Heart left ventricle (tissue), 16 donors: ENCODE measurements at regions not wholly inside any gene's neighbourhood (a gene's known extent, or its start where the extent isn't known, plus 50 kb on each side); places are given as distances from the start of the nearest gene placed in this dataset.
"Not testable (repeated sequence)": the region's sequence is repeated elsewhere in the genome, so short reads cannot be mapped to it uniquely, and the experiment has no call there.

Experiments
- ATAC-seq, 4 donors: fragments of 200-7000 bp; cut with Tn5 transposase; one replicate each; pipeline ENCODE4 v1.9.1; 2020 to 2022; ENCODE audit warnings: moderate library complexity in 4 of 4, mild to moderate bottlenecking in 3 of 4, moderate number of reproducible peaks in 1 of 4
- DNase-seq, 5 donors: peaks; one replicate each; pipeline ENCODE4 v3.0.0-alpha.2; 2020
- H3K27ac ChIP-seq, 12 donors: fragments of 200-600 bp; sonication (generic) in 4 of 12; one replicate each; pipeline versions ENCODE4 v1.5.0 to v1.8.0; 2016 to 2022; ENCODE audit warnings: mild to moderate bottlenecking in 2 of 12
- H3K27me3 ChIP-seq, 9 donors: fragments of 200-600 bp; sonication (generic) in 2 of 9; one replicate each; pipeline versions ENCODE4 v1.5.1 to v1.8.0; 2016 to 2022; ENCODE audit warnings: mild to moderate bottlenecking in 3 of 9
- H3K36me3 ChIP-seq, 9 donors: fragments of 200-600 bp; sonication (generic) in 2 of 9; one replicate each; pipeline versions ENCODE4 v1.5.0 to v1.8.0; 2018 to 2022; ENCODE audit warnings: mild to moderate bottlenecking in 2 of 9
- H3K4me1 ChIP-seq, 12 donors: fragments of 200-600 bp; sonication (generic) in 4 of 12; one replicate each; pipeline versions ENCODE4 v1.5.0 to v1.8.0; 2016 to 2022; ENCODE audit warnings: mild to moderate bottlenecking in 3 of 12
- H3K4me3 ChIP-seq, 12 donors: fragments of 200-600 bp; sonication (generic) in 4 of 12; one replicate each; pipeline versions ENCODE4 v1.5.0 to v1.8.0; 2017 to 2022; ENCODE audit warnings: mild to moderate bottlenecking in 9 of 12, moderate library complexity in 4 of 12
- H3K9me3 ChIP-seq, 12 donors: fragments of 200-600 bp; sonication (generic) in 4 of 12; one replicate each; pipeline versions ENCODE4 v1.5.0 to v1.8.0; 2016 to 2022; ENCODE audit warnings: mild to moderate bottlenecking in 1 of 12
- CTCF ChIP-seq, 12 donors: fragments of 200-600 bp; sonication (generic) in 4 of 12; IDR thresholded peaks; one replicate each; pipeline versions ENCODE4 v1.5.0 to v1.8.0; 2018 to 2022; ENCODE audit warnings: antibody characterized with exemption in 12 of 12, mild to moderate bottlenecking in 5 of 12
- POLR2A ChIP-seq, 2 donors: fragments of 450-650 bp; IDR thresholded peaks; one replicate each; pipeline ENCODE4 v1.6.1; 2017; ENCODE audit warnings: antibody characterized with exemption in 2 of 2, mild to moderate bottlenecking in 2 of 2, moderate library complexity in 2 of 2
- WGBS, 4 donors: extraction: QIAGEN DNeasy Blood & Tissue Kit in 2 of 4; methylation state at CpG; one replicate each; pipeline versions ENCODE4 v1.1.5 to v1.1.7; 2013 to 2018; 5-methylcytosine and 5-hydroxymethylcytosine counted together
- intact Hi-C, 10 donors: fragments of 100-400 bp; cut with DNase I; formaldehyde crosslinking; loops; one replicate each; pipeline versions ENCODE4 v1.11.1 to v1.14.2; 2022
- donor health status: ischemic (EF 13 %, LVEDD 7.1; RV severe dilation, severe dysfunction).
- donor health status: healthy with polysubstance abuse.
- donor health status: DM: no; HTN: yes; CAD: no.
- donor health status: DM: no; HTN: no; CAD: no.
- donor health status: ischemic (EF 25% LVEDD 6.9; RV normal size, moderate dysfunction).
- donor health status: ischemic (EF 25% LVEDD 5.7; RV mildly dilated, moderate dysfunction).
- donor health status: healthy.
- donor health status: DM: yes; HTN: yes; CAD: no.
- donor health status: ischemic (EF 35%, LVEDD 5.7; RV mildly dilated, moderate dysfunction).
- donor health status: nonischemic (EF 11% LVEDD 7.7; RV severe dilation, severe dysfunction).
- donor health status: DM: yes; HTN: yes; CAD: no.
- donor health status: PGD.
- donor health status: ischemic (EF 29% LVEDD 5.4; RV normal size, mild dysfunction).
- donor health status: nonischemic (EF 23%, LVEDD 6.1; RV moderate dilation, normal function).

GRCh38 chr6:84870672-84871071, 106.3 kb upstream of the TBX18 start:
- intact Hi-C loops = no loop called here
- 53 to 63% (median 55%) methylated on average over 2 of the region's 2 CpGs for WGBS, 4 donors
- no peak overlapping the region for H3K4me3 ChIP-seq
- no peaks in the 10 kb centered on the region for H3K27me3 ChIP-seq
- DNase-seq = no peak
- no peaks in the 10 kb centered on the region for H3K4me1 ChIP-seq
- H3K27ac ChIP-seq = no peak overlapping the region
- TF ChIP-seq POLR2A (IDR thresholded peaks at IDR 0.05) (no peak), CTCF (IDR thresholded peaks at IDR 0.05) (no peak)
- ATAC-seq = no peak
- no peaks in the 10 kb centered on the region for H3K9me3 ChIP-seq
- no peaks in the 10 kb centered on the region for H3K36me3 ChIP-seq

GRCh38 chr6:84868149-84868548, 103.8 kb upstream of the TBX18 start:
- Histone ChIP-seq H3K36me3 (no peaks in the 10 kb centered on the region), H3K4me3 (no peak overlapping the region), H3K4me1 (no peaks in the 10 kb centered on the region), H3K27ac (no peak overlapping the region), H3K27me3 (no peaks in the 10 kb centered on the region), H3K9me3 (no peaks in the 10 kb centered on the region)
- DNase-seq = no peak
- ATAC-seq = no peak
- TF ChIP-seq POLR2A (IDR thresholded peaks at IDR 0.05) (no peak), CTCF (IDR thresholded peaks at IDR 0.05) (no peak)
- intact Hi-C loops = no loop called here

GRCh38 chr6:84867521-84867920, 103.1 kb upstream of the TBX18 start:
- intact Hi-C loops = no loop called here
- Histone ChIP-seq H3K4me3 (no peak overlapping the region), H3K4me1 (no peaks in the 10 kb centered on the region), H3K27me3 (no peaks in the 10 kb centered on the region), H3K27ac (no peak overlapping the region), H3K9me3 (no peaks in the 10 kb centered on the region), H3K36me3 (no peaks in the 10 kb centered on the region)
- DNase-seq (no peak), ATAC-seq (no peak)
- WGBS, 4 donors = 51 to 67% (median 57%) methylated on average over 2 of the region's 2 CpGs
- TF ChIP-seq CTCF (IDR thresholded peaks at IDR 0.05) = no peak
- TF ChIP-seq POLR2A (IDR thresholded peaks at IDR 0.05) = no peak

GRCh38 chr6:84866715-84867114, 102.3 kb upstream of the TBX18 start:
- H3K9me3 ChIP-seq = no peaks in the 10 kb centered on the region
- H3K27me3 ChIP-seq = no peaks in the 10 kb centered on the region
- ATAC-seq = no peak
- TF ChIP-seq CTCF (IDR thresholded peaks at IDR 0.05) = no peak
- 27 to 38% (median 32%) methylated on average over 1 of the region's 1 CpG for WGBS, 4 donors
- H3K36me3 ChIP-seq = no peaks in the 10 kb centered on the region
- intact Hi-C loops = no loop called here
- H3K27ac ChIP-seq = no peak overlapping the region
- no peaks in the 10 kb centered on the region for H3K4me1 ChIP-seq
- no peak overlapping the region for H3K4me3 ChIP-seq
- DNase-seq = no peak

- H3K27ac ChIP-seq, H3K4me3 ChIP-seq, intact Hi-C loops, H3K9me3 ChIP-seq, DNase-seq, H3K36me3 ChIP-seq, H3K27me3 ChIP-seq, ATAC-seq, H3K4me1 ChIP-seq: not testable (repeated sequence)
- WGBS, 4 donors = 78 to 100% (median 90%) methylated on average over 1 of the region's 1 CpG
These were observed 101.0 kb upstream of the TBX18 start for GRCh38 chr6:84865372-84865771.
